HL-60 (cell line): ENCODE measurements at regions not wholly inside any gene's neighbourhood (a gene's known extent, or its start where the extent isn't known, plus 50 kb on each side); places are given as distances from the start of the nearest gene placed in this dataset.

ENCODE experiments used
- DNase-seq, 2 experiments: peaks; one replicate each; pipeline ENCODE4 v3.0.0-alpha.2; 2010 to 2020; ENCODE audit warnings: low read depth in 1 of 2, low spot score in 1 of 2
- H3K27ac ChIP-seq: fragments of 250-450 bp; sonication (Bioruptor Pico); replicated peaks from 2 replicates; pipeline ENCODE4 v1.5.1; 2020; ENCODE audit warnings: mild to moderate bottlenecking, moderate library complexity
- H3K27me3 ChIP-seq: fragments of 250-450 bp; sonication (Bioruptor Pico); 2 replicates; pipeline ENCODE4 v1.5.1; 2021; ENCODE audit warnings: mild to moderate bottlenecking, moderate library complexity; ENCODE audit not compliant: insufficient read depth, poor library complexity, severe bottlenecking
- H3K4me3 ChIP-seq: replicated peaks from 2 replicates; pipeline ENCODE4 v1.5.1; 2011; ENCODE audit warnings: mild to moderate bottlenecking, control low read depth, low read length; ENCODE audit not compliant: insufficient read depth
- CTCF ChIP-seq: IDR thresholded peaks from one replicate; pipeline ENCODE4 v1.5.1; 2011; ENCODE audit warnings: low read length, control low read depth, inconsistent platforms; ENCODE audit not compliant: insufficient read depth
- GABPA ChIP-seq: IDR thresholded peaks from 2 replicates; pipeline ENCODE4 v1.6.1; 2012; ENCODE audit warnings: low read depth
- POLR2AphosphoS5 ChIP-seq: IDR thresholded peaks from 2 replicates; pipeline ENCODE4 v1.6.1; 2012; ENCODE audit warnings: low read depth
- REST ChIP-seq: IDR thresholded peaks from 2 replicates; pipeline ENCODE4 v1.6.1; 2012; ENCODE audit warnings: low read depth; ENCODE audit not compliant: insufficient replicate concordance
- SPI1 ChIP-seq: IDR thresholded peaks from 2 replicates; pipeline ENCODE4 v1.6.1; 2012; ENCODE audit warnings: low read depth, mild to moderate bottlenecking, borderline replicate concordance

DNA sequence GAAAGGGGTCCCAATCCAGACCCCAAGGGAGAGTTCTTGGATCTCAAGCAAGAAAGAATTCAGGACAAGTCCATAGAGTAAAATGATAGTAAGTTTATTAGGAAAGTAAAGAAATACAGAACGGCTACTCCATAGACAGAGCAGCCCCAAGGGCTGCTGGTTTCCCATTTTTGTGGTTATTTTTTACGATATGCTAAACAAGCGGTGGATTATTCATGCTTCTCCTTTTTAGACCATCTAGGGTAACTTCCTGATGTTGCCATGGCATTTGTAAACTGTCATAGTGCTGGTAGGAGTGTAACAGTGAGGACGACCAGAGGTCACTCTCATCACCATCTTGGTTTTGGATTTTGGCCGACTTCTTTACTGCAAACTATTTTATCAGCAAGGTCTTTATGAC lies 1033.4 kb downstream of the SORCS3 start:
- no peak overlapping the region for H3K27ac ChIP-seq
- TF ChIP-seq SPI1 (no peak), POLR2AphosphoS5 (no peak), CTCF (no peak), REST (no peak), GABPA (no peak)
- H3K4me3 ChIP-seq: no peak overlapping the region
- no peak for DNase-seq
- no peaks in the 10 kb centered on the region for H3K27me3 ChIP-seq

GRCh38 chr10:105658696-105659095 lies 1017.6 kb downstream of the SORCS3 start:
- no peak for DNase-seq
- TF ChIP-seq REST (no peak), CTCF (no peak), POLR2AphosphoS5 (no peak), SPI1 (no peak), GABPA (no peak)
- no peaks in the 10 kb centered on the region for H3K27me3 ChIP-seq
- H3K4me3 ChIP-seq: no peak overlapping the region
- H3K27ac ChIP-seq: no peak overlapping the region

DNA sequence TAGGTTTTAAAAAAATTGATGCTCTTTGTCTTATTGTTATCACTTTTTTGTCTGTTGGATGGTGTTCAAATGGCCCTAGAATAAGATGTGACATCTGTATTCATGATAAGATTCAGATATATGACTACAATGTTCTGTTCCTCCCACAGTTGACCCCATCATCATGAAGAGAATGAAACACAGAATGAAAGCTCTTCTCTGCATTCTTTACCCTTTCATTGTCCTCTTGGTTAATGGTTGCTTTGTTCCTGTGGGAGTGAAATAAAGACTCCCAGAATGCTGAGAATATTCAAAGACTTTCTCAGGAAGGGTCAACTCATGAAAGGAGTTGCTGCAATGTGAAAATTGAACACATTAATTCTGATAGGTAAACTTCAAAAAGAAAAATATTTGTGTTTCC lies 1015.8 kb downstream of the SORCS3 start:
- Histone ChIP-seq H3K27ac (no peak overlapping the region), H3K4me3 (no peak overlapping the region), H3K27me3 (no peaks in the 10 kb centered on the region)
- TF ChIP-seq GABPA (no peak), CTCF (no peak), SPI1 (no peak), POLR2AphosphoS5 (no peak), REST (no peak)
- no peak for DNase-seq
